H9 (cell line): ENCODE measurements at regions not wholly inside any gene's neighbourhood (a gene's known extent, or its start where the extent isn't known, plus 50 kb on each side); places are given as distances from the start of the nearest gene placed in this dataset.

Experiments used
- DNase-seq: peaks from one replicate; pipeline ENCODE4 v3.0.0-alpha.2; 2017
- H2AFZ ChIP-seq: one replicate; pipeline ENCODE4 v1.6.1; 2013; ENCODE audit warnings: mild to moderate bottlenecking, low read length, control low read depth, moderate library complexity
- H2AK5ac ChIP-seq: 2 replicates; pipeline ENCODE4 v1.6.1; 2013; ENCODE audit warnings: low read length, control low read depth, mixed read lengths; ENCODE audit not compliant: insufficient read length
- H2BK120ac ChIP-seq: one replicate; pipeline ENCODE4 v1.6.1; 2013; ENCODE audit warnings: low read depth, mild to moderate bottlenecking, low read length, control low read depth, inconsistent platforms; ENCODE audit not compliant: poor library complexity, severe bottlenecking
- H2BK12ac ChIP-seq: 2 replicates; pipeline ENCODE4 v1.6.1; 2013; ENCODE audit warnings: low read length, control low read depth, mixed read lengths, low read depth; ENCODE audit not compliant: insufficient read length
- H2BK15ac ChIP-seq: 2 replicates; pipeline ENCODE4 v1.6.1; 2013; ENCODE audit warnings: low read depth, low read length, control low read depth
- H2BK20ac ChIP-seq: one replicate; pipeline ENCODE4 v1.6.1; 2013; ENCODE audit warnings: low read depth, mild to moderate bottlenecking, low read length, control low read depth, inconsistent platforms; ENCODE audit not compliant: poor library complexity, severe bottlenecking
- H2BK5ac ChIP-seq: 2 replicates; pipeline ENCODE4 v1.6.1; 2013; ENCODE audit warnings: low read length, control low read depth, mixed read lengths; ENCODE audit not compliant: insufficient read length
- H3K14ac ChIP-seq: 2 replicates; pipeline ENCODE4 v1.6.1; 2013; ENCODE audit warnings: low read length, control low read depth; ENCODE audit not compliant: insufficient read depth
- H3K18ac ChIP-seq: 2 replicates; pipeline ENCODE4 v1.6.1; 2013; ENCODE audit warnings: low read depth, mild to moderate bottlenecking, mixed read lengths, low read length, control low read depth; ENCODE audit not compliant: insufficient read length
- H3K23ac ChIP-seq: 2 replicates; pipeline ENCODE4 v1.6.1; 2013; ENCODE audit warnings: low read length, control low read depth, mixed read lengths, low read depth; ENCODE audit not compliant: insufficient read length
- H3K23me2 ChIP-seq: 2 replicates; pipeline ENCODE4 v1.6.1; 2013; ENCODE audit warnings: low read depth, mild to moderate bottlenecking, mixed read lengths, low read length, control low read depth; ENCODE audit not compliant: insufficient read length, poor library complexity, severe bottlenecking
- H3K27ac ChIP-seq: 2 replicates; pipeline ENCODE4 v1.5.1; 2013; ENCODE audit warnings: low read length, control low read depth, mixed read lengths, low read depth; ENCODE audit not compliant: insufficient read length
- H3K27me3 ChIP-seq: 2 replicates; pipeline ENCODE4 v1.6.1; 2013; ENCODE audit warnings: low read length, control low read depth, inconsistent platforms; ENCODE audit not compliant: insufficient read depth
- H3K4ac ChIP-seq: 2 replicates; pipeline ENCODE4 v1.6.1; 2013; ENCODE audit warnings: low read depth, mild to moderate bottlenecking, control low read depth, inconsistent platforms, low read length, moderate library complexity
- H3K4me1 ChIP-seq: 2 replicates; pipeline ENCODE4 v1.6.1; 2013; ENCODE audit warnings: low read length, control low read depth, inconsistent platforms; ENCODE audit not compliant: insufficient read depth
- H3K4me2 ChIP-seq: 2 replicates; pipeline ENCODE4 v1.6.1; 2013; ENCODE audit warnings: low read length, control low read depth, mixed read lengths; ENCODE audit not compliant: insufficient read length, insufficient read depth
- H3K56ac ChIP-seq: 2 replicates; pipeline ENCODE4 v1.6.1; 2013; ENCODE audit warnings: low read depth, mild to moderate bottlenecking, mixed read lengths, low read length, control low read depth; ENCODE audit not compliant: insufficient read length
- H3K79me1 ChIP-seq: 2 replicates; pipeline ENCODE4 v1.6.1; 2013; ENCODE audit warnings: low read depth, mild to moderate bottlenecking, moderate library complexity, low read length, control low read depth, inconsistent platforms; ENCODE audit not compliant: insufficient read depth, poor library complexity, severe bottlenecking
- H3K79me2 ChIP-seq: 2 replicates; pipeline ENCODE4 v1.6.1; 2013; ENCODE audit warnings: low read length, control low read depth, inconsistent platforms; ENCODE audit not compliant: insufficient read depth
- H3K9ac ChIP-seq: 2 replicates; pipeline ENCODE4 v1.6.1; 2013; ENCODE audit warnings: low read length, control low read depth, mixed read lengths; ENCODE audit not compliant: insufficient read length; ENCODE audit errors: extremely low read depth
- H3K9me3 ChIP-seq: one replicate; pipeline ENCODE4 v1.6.1; 2013; ENCODE audit warnings: low read depth, low read length, inconsistent platforms; ENCODE audit not compliant: control insufficient read depth
- H3T11ph ChIP-seq: one replicate; pipeline ENCODE4 v1.6.1; 2013; ENCODE audit warnings: mild to moderate bottlenecking, low read length, control low read depth, inconsistent platforms
- H4K20me1 ChIP-seq: one replicate; pipeline ENCODE4 v1.6.1; 2013; ENCODE audit not compliant: control insufficient read depth, insufficient read length, insufficient read depth
- H4K5ac ChIP-seq: 2 replicates; pipeline ENCODE4 v1.6.1; 2013; ENCODE audit warnings: low read depth, mild to moderate bottlenecking, mixed read lengths, low read length, control low read depth; ENCODE audit not compliant: insufficient read length
- H4K8ac ChIP-seq: replicated peaks from 2 replicates; pipeline ENCODE4 v1.6.1; 2013; ENCODE audit warnings: low read length, control low read depth, mixed read lengths, low read depth; ENCODE audit not compliant: insufficient read length
- H4K91ac ChIP-seq: 2 replicates; pipeline ENCODE4 v1.6.1; 2013; ENCODE audit warnings: low read depth, mild to moderate bottlenecking, moderate library complexity, mixed read lengths, low read length, control low read depth; ENCODE audit not compliant: insufficient read length
- H3K27ac Mint-ChIP-seq, 3 experiments: 2 replicates in 2 of 3; 3 replicates in 1 of 3; pipeline ENCODE4 v1.8.0; 2020 to 2021; ENCODE audit warnings: mixed read lengths in 3 of 3, mild to moderate bottlenecking in 1 of 3, moderate library complexity in 1 of 3
- H3K27me3 Mint-ChIP-seq: 2 replicates; pipeline ENCODE4 v1.8.0; 2021; ENCODE audit warnings: low read depth, mild to moderate bottlenecking, moderate library complexity, mixed read lengths
- H3K36me3 Mint-ChIP-seq, 3 experiments: 2 replicates in 2 of 3; 3 replicates in 1 of 3; pipeline ENCODE4 v1.8.0; 2020 to 2021; ENCODE audit warnings: low read depth in 3 of 3, mixed read lengths in 3 of 3; ENCODE audit not compliant: insufficient read depth in 1 of 3
- H3K4me1 Mint-ChIP-seq, 2 experiments: 2 replicates each; pipeline ENCODE4 v1.8.0; 2020; ENCODE audit warnings: mixed read lengths in 2 of 2
- H3K4me3 Mint-ChIP-seq, 2 experiments: 2 replicates in 1 of 2; 3 replicates in 1 of 2; pipeline ENCODE4 v1.8.0; 2020 to 2021; ENCODE audit warnings: mild to moderate bottlenecking in 2 of 2, mixed read lengths in 2 of 2, moderate library complexity in 1 of 2
- H3K9me3 Mint-ChIP-seq, 2 experiments: 2 replicates in 1 of 2; 3 replicates in 1 of 2; pipeline ENCODE4 v1.8.0; 2020; ENCODE audit warnings: mild to moderate bottlenecking in 2 of 2, mixed read lengths in 2 of 2, moderate library complexity in 1 of 2
- CTCF ChIP-seq: fragments of 200-600 bp; sonication (generic); conservative IDR thresholded peaks from 3 replicates; pipeline ENCODE4 v1.8.0; 2021; ENCODE audit warnings: antibody characterized with exemption, mild to moderate bottlenecking
- WGBS: extraction: QIAGEN DNeasy Blood & Tissue Kit; methylation state at CpG from one replicate; pipeline ENCODE4 v1.1.7; 2013; ENCODE audit warnings: missing lambda C conversion rate, low lambda C conversion rate, mixed read lengths; ENCODE audit not compliant: insufficient read length; ENCODE audit errors: extremely low coverage; 5-methylcytosine and 5-hydroxymethylcytosine counted together

GRCh38 chr14:101152855-101153254 is 249.3 kb upstream of the RTL1 start:
- Histone ChIP-seq H2BK5ac (no peak overlapping the region), H4K20me1 (peaks cover 2% of the 10 kb centered on the region), H3T11ph (no peak overlapping the region), H3K9ac (no peak overlapping the region), H2BK15ac (no peak overlapping the region), H3K14ac (no peak overlapping the region; the same call in 1 of the 2 replicates), H3K23ac (no peak overlapping the region), H2AK5ac (no peak overlapping the region), H2BK12ac (no peak overlapping the region), H3K4me2 (no peak overlapping the region), H3K18ac (no peak overlapping the region), H3K56ac (no peak overlapping the region), H2BK20ac (no peak overlapping the region), H3K27me3 (no peaks in the 10 kb centered on the region), H3K79me1 (no peaks in the 10 kb centered on the region), H2BK120ac (no peak overlapping the region), H3K9me3 (no peaks in the 10 kb centered on the region), H3K23me2 (no peaks in the 10 kb centered on the region), H3K27ac (no peak overlapping the region), H4K5ac (no peak overlapping the region), H3K79me2 (no peaks in the 10 kb centered on the region), H3K4ac (no peak overlapping the region), H2AFZ (no peak overlapping the region), H3K4me1 (no peaks in the 10 kb centered on the region), H4K91ac (no peak overlapping the region), H4K8ac (no peak overlapping the region)
- no peak for DNase-seq
- Mint-ChIP-seq H3K36me3 (peaks cover 0 to 7% (median 0%) of the 10 kb centered on the region in 3 experiments; a peak in 1 of 7 replicates), H3K27ac (no peak overlapping the region), H3K4me3 (no peak overlapping the region), H3K9me3 (peaks cover 4 to 6% of the 10 kb centered on the region in 2 experiments; a peak in 4 of 5 replicates), H3K4me1 (peaks cover 17 to 35% of the 10 kb centered on the region in 2 experiments), H3K27me3 (no peaks in the 10 kb centered on the region; the same call in 1 of the 2 replicates)
- no CpG with 5 or more reads among the region's 8 CpGs for WGBS
- TF ChIP-seq CTCF = no peak
